ENCODE measurements at regions not wholly inside any gene's neighbourhood (a gene's known extent, or its start where the extent isn't known, plus 50 kb on each side); places are given as distances from the start of the nearest gene placed in this dataset.

DNA sequence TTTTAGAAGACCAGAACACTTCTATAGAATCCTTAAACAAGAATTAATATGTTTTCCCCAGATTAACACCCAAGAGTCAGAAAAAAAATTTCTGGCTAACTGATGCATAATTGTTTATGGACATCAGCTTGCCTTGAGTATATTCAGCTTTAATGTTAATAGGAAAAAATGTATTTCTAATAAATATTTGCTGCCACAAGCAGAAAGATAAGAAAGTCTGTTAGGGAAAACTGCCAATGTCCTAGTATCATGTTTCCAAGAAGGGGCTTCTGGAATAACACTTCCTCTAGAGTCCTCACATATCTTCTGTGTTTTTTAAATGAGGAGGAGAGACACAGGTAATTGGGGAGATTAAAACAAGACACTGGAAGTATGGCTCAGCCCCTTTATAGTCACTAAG is 202.1 kb upstream of the TET2 start:
- no peaks in the 10 kb centered on the region for H3K9me3 ChIP-seq (ENCODE audit: insufficient read depth in 2 of 2, low read depth in 1 of 2, low read length in 1 of 2)
- H3K79me2 ChIP-seq (ENCODE audit: control insufficient read depth in 1 of 2, insufficient read depth in 2 of 2, low read length in 2 of 2): no peaks in the 10 kb centered on the region
- H3K4ac ChIP-seq (replicated peaks; ENCODE audit: insufficient read length, low read depth, low read length): no peak overlapping the region
- H3K4me2 ChIP-seq (ENCODE audit: insufficient read depth in 1 of 2, low read depth in 2 of 2, low read length in 2 of 2): no peak overlapping the region
- H2BK5ac ChIP-seq (ENCODE audit: low read depth, low read length): no peak overlapping the region
- H4K91ac ChIP-seq (replicated peaks; ENCODE audit: insufficient read length, low read length): no peak overlapping the region
- no peaks in the 10 kb centered on the region for H3K79me1 ChIP-seq (ENCODE audit: low read depth, low read length)
- no peak overlapping the region for H3K56ac ChIP-seq (replicated peaks; ENCODE audit: insufficient read length, low read depth, low read length)
- no peak overlapping the region for H4K8ac ChIP-seq (ENCODE audit: extremely low read depth, insufficient read depth, low read length)
- no peak overlapping the region for H2BK20ac ChIP-seq (ENCODE audit: low read length)
- no peak overlapping the region for H2BK12ac ChIP-seq (ENCODE audit: low read depth, low read length)
- ChIA-PET POLR2A (ENCODE audit: partially characterized antibody) (no interaction called here), CTCF (ENCODE audit: partially characterized antibody) (no interaction called here)
- no peaks in the 10 kb centered on the region for H4K20me1 ChIP-seq (replicated peaks in 1 of 2; ENCODE audit: control insufficient read depth in 1 of 2, insufficient read depth in 2 of 2, low read length in 2 of 2)
- no peak overlapping the region for H2BK120ac ChIP-seq (replicated peaks; ENCODE audit: low read depth, low read length)
- H3K36me3 ChIP-seq (ENCODE audit: control insufficient read depth in 2 of 4, insufficient read depth in 4 of 4, low read length in 3 of 4): no peaks in the 10 kb centered on the region
- DNase-seq (ENCODE audit: low read depth in 1 of 2, low spot score in 2 of 2): no peak
- H4K5ac ChIP-seq (ENCODE audit: insufficient read length, low read depth, low read length): no peak overlapping the region
- H3K27ac ChIP-seq (ENCODE audit: low read depth, low read length): no peak overlapping the region
- H2AFZ ChIP-seq (ENCODE audit: low read length): no peak overlapping the region
- no peak overlapping the region for H2AK5ac ChIP-seq (ENCODE audit: low read depth, low read length)
- no peak overlapping the region for H2BK15ac ChIP-seq (ENCODE audit: low read length)
- no peak overlapping the region for H3K23ac ChIP-seq (ENCODE audit: insufficient read length)
- H3K9ac ChIP-seq (replicated peaks in 1 of 4; ENCODE audit: extremely low read depth in 1 of 4, low read depth in 3 of 4, low read length in 3 of 4): no peak overlapping the region
- H3K27me3 ChIP-seq (replicated peaks in 1 of 4; ENCODE audit: control insufficient read depth in 3 of 4, extremely low read depth in 1 of 4, insufficient read depth in 3 of 4, low read length in 3 of 4): 0 out of 7 replicates have a peak, but pooled peaks cover 0 to 2% (median 0%) of the 10 kb centered on the region in 4 experiments
- no peaks in the 10 kb centered on the region for H3K4me1 ChIP-seq (replicated peaks in 1 of 4; ENCODE audit: control insufficient read depth in 3 of 4, insufficient read depth in 4 of 4, low read length in 3 of 4)
- H3K18ac ChIP-seq (ENCODE audit: extremely low read depth, low read length): no peak overlapping the region
- H3K4me3 ChIP-seq (ENCODE audit: extremely low read depth in 1 of 4, insufficient read depth in 2 of 4, low read depth in 3 of 4, low read length in 4 of 4): no peak overlapping the region
- H3K23me2 ChIP-seq (ENCODE audit: low read depth, low read length): no peaks in the 10 kb centered on the region
- H3K14ac ChIP-seq (ENCODE audit: insufficient read length): no peak overlapping the region
- no peak for FAIRE-seq
- no peak for TF ChIP-seq SIX5 (IDR thresholded peaks at IDR 0.05; ENCODE audit: low read depth, low read length)
- no peak for TF ChIP-seq ASH2L (IDR thresholded peaks at IDR 0.05; ENCODE audit: low read length)
- TF ChIP-seq CBX8 (IDR thresholded peaks at IDR 0.05; ENCODE audit: borderline replicate concordance, low read depth, low read length): no peak
- TF ChIP-seq RBBP5 (IDR thresholded peaks at IDR 0.05; ENCODE audit: borderline replicate concordance, low read depth, low read length): no peak
- no peak for TF ChIP-seq POLR2AphosphoS5 (IDR thresholded peaks at IDR 0.05; ENCODE audit: low read depth, low read length)
- no peak for TF ChIP-seq SP1 (IDR thresholded peaks at IDR 0.05; ENCODE audit: low read depth, low read length)
- no peak for TF ChIP-seq RXRA (IDR thresholded peaks at IDR 0.05; ENCODE audit: insufficient read depth, low read depth, low read length)
- TF ChIP-seq, protein P1, sequence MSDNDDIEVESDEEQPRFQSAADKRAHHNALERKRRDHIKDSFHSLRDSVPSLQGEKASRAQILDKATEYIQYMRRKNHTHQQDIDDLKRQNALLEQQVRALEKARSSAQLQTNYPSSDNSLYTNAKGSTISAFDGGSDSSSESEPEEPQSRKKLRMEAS (IDR thresholded peaks at IDR 0.05): no peak
- no peak for TF ChIP-seq EP300 (IDR thresholded peaks at IDR 0.05; ENCODE audit: borderline replicate concordance in 1 of 2, low read depth in 2 of 2, low read length in 2 of 2)
- TF ChIP-seq GABPA (IDR thresholded peaks at IDR 0.05; ENCODE audit: borderline replicate concordance, insufficient read depth, low read length): no peak
- TF ChIP-seq TCF12 (IDR thresholded peaks at IDR 0.05; ENCODE audit: low read depth, low read length): no peak
- TF ChIP-seq, protein P2, sequence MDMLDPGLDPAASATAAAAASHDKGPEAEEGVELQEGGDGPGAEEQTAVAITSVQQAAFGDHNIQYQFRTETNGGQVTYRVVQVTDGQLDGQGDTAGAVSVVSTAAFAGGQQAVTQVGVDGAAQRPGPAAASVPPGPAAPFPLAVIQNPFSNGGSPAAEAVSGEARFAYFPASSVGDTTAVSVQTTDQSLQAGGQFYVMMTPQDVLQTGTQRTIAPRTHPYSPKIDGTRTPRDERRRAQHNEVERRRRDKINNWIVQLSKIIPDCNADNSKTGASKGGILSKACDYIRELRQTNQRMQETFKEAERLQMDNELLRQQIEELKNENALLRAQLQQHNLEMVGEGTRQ (IDR thresholded peaks at IDR 0.05; ENCODE audit: low read length): no peak

Data from H1 (cell line).